ENCODE measurements at regions not wholly inside any gene's neighbourhood (a gene's known extent, or its start where the extent isn't known, plus 50 kb on each side); places are given as distances from the start of the nearest gene placed in this dataset.

DNA sequence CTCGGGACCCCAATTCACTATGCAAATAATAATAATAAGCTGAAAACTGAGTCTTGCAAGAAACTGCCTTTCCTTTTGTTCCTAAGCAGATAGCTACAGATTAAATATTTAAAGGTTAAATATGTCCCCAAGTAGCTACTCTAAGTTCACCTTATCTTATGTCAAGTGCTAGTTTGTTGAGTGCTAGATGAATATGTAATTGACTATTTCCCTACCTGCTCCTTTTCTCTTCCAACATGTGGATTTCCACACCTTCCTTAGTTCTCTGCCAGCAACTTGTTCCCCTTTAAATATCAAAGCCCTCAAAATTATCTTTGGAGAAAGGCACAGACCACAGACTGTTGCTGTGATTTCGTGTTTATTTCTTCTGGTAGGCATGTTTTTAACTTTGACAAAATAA, 709.2 kb upstream of the SLITRK1 start:
- TF ChIP-seq POLR2A (IDR thresholded peaks at IDR 0.05; ENCODE audit: low read depth, low read length) (no peak), POLR2AphosphoS5 (IDR thresholded peaks at IDR 0.05; ENCODE audit: low read depth, low read length) (no peak)
